CD14-positive monocyte (primary cell): ENCODE measurements at regions not wholly inside any gene's neighbourhood (a gene's known extent, or its start where the extent isn't known, plus 50 kb on each side); places are given as distances from the start of the nearest gene placed in this dataset.

Experiments used
- DNase-seq, 3 donors: peaks; one replicate each; pipeline ENCODE4 v3.0.0-alpha.2; 2011 to 2022
- H2AFZ ChIP-seq: 2 replicates; pipeline ENCODE4 v1.6.0; 2012; ENCODE audit warnings: mild to moderate bottlenecking, low read depth, low read length, inconsistent platforms; ENCODE audit not compliant: insufficient read depth, poor library complexity, severe bottlenecking
- H3K27ac ChIP-seq, 2 donors: 1 replicate in 1 of 2; 2 replicates in 1 of 2; pipeline ENCODE4 v1.5.1; 2012 to 2013; ENCODE audit warnings: low read length in 2 of 2, control low read depth in 1 of 2, inconsistent platforms in 1 of 2, low read depth in 1 of 2, mild to moderate bottlenecking in 1 of 2
- H3K27me3 ChIP-seq, 2 donors: one replicate each; pipeline versions ENCODE4 v1.6.0 to v1.6.1; 2011 to 2013; ENCODE audit warnings: low read length in 2 of 2; ENCODE audit not compliant: control insufficient read depth in 2 of 2, insufficient read depth in 2 of 2
- H3K36me3 ChIP-seq, 2 donors: replicated peaks in 1 of 2; 1 replicate in 1 of 2; 2 replicates in 1 of 2; pipeline versions ENCODE4 v1.5.1 to v1.6.1; 2012 to 2013; ENCODE audit warnings: low read length in 2 of 2, control low read depth in 1 of 2, inconsistent platforms in 1 of 2, mild to moderate bottlenecking in 1 of 2; ENCODE audit not compliant: insufficient read depth in 2 of 2, control insufficient read depth in 1 of 2
- H3K4me1 ChIP-seq, 2 donors: 1 replicate in 1 of 2; 2 replicates in 1 of 2; pipeline versions ENCODE4 v1.5.1 to v1.6.1; 2012 to 2013; ENCODE audit warnings: low read length in 2 of 2, control low read depth in 1 of 2, inconsistent platforms in 1 of 2, mild to moderate bottlenecking in 1 of 2, moderate library complexity in 1 of 2; ENCODE audit not compliant: insufficient read depth in 2 of 2, control insufficient read depth in 1 of 2
- H3K4me2 ChIP-seq: replicated peaks from 2 replicates; pipeline ENCODE3; 2012; ENCODE audit warnings: low read length, moderate library complexity, mild to moderate bottlenecking; ENCODE audit not compliant: poor library complexity, severe bottlenecking; ENCODE audit errors: extremely low read depth
- H3K4me3 ChIP-seq, 3 experiments: fragments of 200-600 bp in 1 of 3; sonication (generic) in 1 of 3; replicated peaks in 1 of 3; 1 replicate in 2 of 3; 2 replicates in 1 of 3; pipeline ENCODE4 v1.5.1; 2011 to 2013; ENCODE audit warnings: low read length in 3 of 3, mild to moderate bottlenecking in 3 of 3, control low read depth in 2 of 3, low read depth in 2 of 3, inconsistent platforms in 1 of 3, moderate library complexity in 1 of 3
- H3K79me2 ChIP-seq: 2 replicates; pipeline ENCODE4 v1.6.0; 2012; ENCODE audit warnings: mild to moderate bottlenecking, control low read depth, inconsistent platforms, low read length, moderate library complexity; ENCODE audit not compliant: insufficient read depth
- H3K9ac ChIP-seq: 2 replicates; pipeline ENCODE4 v1.6.0; 2017; ENCODE audit warnings: low read length, mild to moderate bottlenecking; ENCODE audit not compliant: insufficient read depth, poor library complexity, severe bottlenecking
- H3K9me3 ChIP-seq, 2 donors: replicated peaks in 1 of 2; 1 replicate in 1 of 2; 2 replicates in 1 of 2; pipeline versions ENCODE4 v1.5.1 to v1.6.1; 2012 to 2013; ENCODE audit warnings: low read length in 2 of 2, control low read depth in 1 of 2; ENCODE audit not compliant: control insufficient read depth in 1 of 2, insufficient read depth in 1 of 2
- H4K20me1 ChIP-seq: 2 replicates; pipeline ENCODE4 v1.6.0; 2012; ENCODE audit warnings: mild to moderate bottlenecking, low read length, control low read depth, moderate library complexity; ENCODE audit not compliant: insufficient read depth
- H3K27ac Mint-ChIP-seq, 7 donors: one replicate each; pipeline ENCODE4 v1.8.0; 2020; ENCODE audit warnings: mild to moderate bottlenecking in 7 of 7, mixed read lengths in 7 of 7, moderate library complexity in 6 of 7, inconsistent platforms in 2 of 7
- H3K27me3 Mint-ChIP-seq, 3 donors: one replicate each; pipeline ENCODE4 v1.8.0; 2021 to 2022; ENCODE audit warnings: low read depth in 3 of 3, mild to moderate bottlenecking in 3 of 3, mixed read lengths in 3 of 3, moderate library complexity in 3 of 3, inconsistent platforms in 1 of 3
- H3K36me3 Mint-ChIP-seq, 2 donors: one replicate each; pipeline ENCODE4 v1.8.0; 2020; ENCODE audit warnings: mixed read lengths in 2 of 2, inconsistent platforms in 1 of 2, mild to moderate bottlenecking in 1 of 2
- H3K4me1 Mint-ChIP-seq: one replicate; pipeline ENCODE4 v1.8.0; 2020; ENCODE audit warnings: mild to moderate bottlenecking, mixed read lengths
- H3K4me3 Mint-ChIP-seq, 2 donors: one replicate each; pipeline ENCODE4 v1.8.0; 2020; ENCODE audit warnings: mild to moderate bottlenecking in 2 of 2, mixed read lengths in 2 of 2, moderate library complexity in 1 of 2
- H3K9me3 Mint-ChIP-seq, 7 donors: one replicate each; pipeline ENCODE4 v1.8.0; 2020 to 2022; ENCODE audit warnings: mixed read lengths in 7 of 7, mild to moderate bottlenecking in 6 of 7, moderate library complexity in 6 of 7, inconsistent platforms in 2 of 7
- CTCF ChIP-seq: fragments of 200-600 bp; IDR thresholded peaks from one replicate; pipeline ENCODE4 v1.8.0; 2022; ENCODE audit warnings: antibody characterized with exemption, mild to moderate bottlenecking
- WGBS: methylation state at CpG from one replicate; pipeline ENCODE4 v1.1.5; 2013; ENCODE audit warnings: missing lambda C conversion rate; ENCODE audit not compliant: insufficient coverage; 5-methylcytosine and 5-hydroxymethylcytosine counted together
- intact Hi-C, 2 donors: fragments of 100-400 bp; cut with micrococcal nuclease; formaldehyde crosslinking; loops; one replicate each; pipeline versions ENCODE4 v1.15.0 to v1.15.1; 2023

GRCh38 chr15:62736756-62737155, 305.8 kb upstream of the TPM1 start:
- Histone ChIP-seq H3K4me1 (no peaks in the 10 kb centered on the region), H3K27me3 (no peaks in the 10 kb centered on the region), H4K20me1 (no peaks in the 10 kb centered on the region), H3K27ac (no peak overlapping the region), H2AFZ (no peak overlapping the region), H3K36me3 (no peaks in the 10 kb centered on the region), H3K4me2 (no peak overlapping the region), H3K9ac (no peak overlapping the region), H3K9me3 (no peaks in the 10 kb centered on the region), H3K79me2 (no peaks in the 10 kb centered on the region), H3K4me3 (no peak overlapping the region)
- intact Hi-C loops, result no loop called here
- no peaks in the 10 kb centered on the region for H3K36me3 Mint-ChIP-seq
- H3K27ac Mint-ChIP-seq, result no peak overlapping the region
- WGBS, result 98% methylated on average over 14 of the region's 14 CpGs
- H3K4me1 Mint-ChIP-seq, result no peaks in the 10 kb centered on the region
- no peak for TF ChIP-seq CTCF
- no peak for DNase-seq
- H3K9me3 Mint-ChIP-seq, result peaks cover 0 to 3% (median 0%) of the 10 kb centered on the region in 7 donors
- H3K27me3 Mint-ChIP-seq, result peaks cover 0 to 2% (median 1%) of the 10 kb centered on the region in 3 donors
- H3K4me3 Mint-ChIP-seq, result peak overlapping the region in 1 of 2 donors; percentile 14

DNA sequence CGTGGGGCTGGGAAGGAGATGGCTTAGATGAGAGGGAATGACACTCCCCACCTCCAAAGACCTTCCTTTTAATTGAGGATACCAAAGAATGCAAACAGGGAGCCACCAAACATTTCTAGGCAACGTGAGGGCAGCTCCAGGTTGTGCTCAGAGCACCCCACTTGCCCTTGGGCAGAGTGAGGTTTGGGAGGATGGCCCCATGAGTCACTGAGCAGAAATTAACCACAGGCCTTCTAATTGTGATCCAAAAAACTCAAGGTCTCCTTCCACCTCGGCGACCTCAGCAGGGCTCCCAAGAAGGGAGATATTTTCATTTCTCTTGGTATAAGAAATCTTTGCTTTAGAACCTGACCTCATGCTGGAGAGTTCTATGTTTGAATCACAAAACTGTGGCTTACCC, 305.0 kb upstream of the TPM1 start:
- Histone ChIP-seq H3K4me2 (no peak overlapping the region), H3K9me3 (no peaks in the 10 kb centered on the region), H4K20me1 (no peaks in the 10 kb centered on the region), H3K79me2 (no peaks in the 10 kb centered on the region), H3K36me3 (no peaks in the 10 kb centered on the region), H3K27me3 (no peaks in the 10 kb centered on the region), H3K4me3 (no peak overlapping the region), H2AFZ (no peak overlapping the region), H3K27ac (no peak overlapping the region), H3K9ac (no peak overlapping the region), H3K4me1 (peaks cover 0 to 4% of the 10 kb centered on the region in 2 donors)
- DNase-seq, result no peak
- no peak overlapping the region for H3K4me3 Mint-ChIP-seq
- peaks cover 0 to 2% (median 0%) of the 10 kb centered on the region in 7 donors for H3K9me3 Mint-ChIP-seq
- 100% methylated on average over 3 of the region's 4 CpGs for WGBS
- no peak overlapping the region for H3K27ac Mint-ChIP-seq
- intact Hi-C loops, result no loop called here
- no peaks in the 10 kb centered on the region for H3K36me3 Mint-ChIP-seq
- H3K4me1 Mint-ChIP-seq, result peaks cover 5% of the 10 kb centered on the region
- peaks cover 0 to 2% (median 1%) of the 10 kb centered on the region in 3 donors for H3K27me3 Mint-ChIP-seq
- no peak for TF ChIP-seq CTCF
